ENCODE measurements at regions not wholly inside any gene's neighbourhood (a gene's known extent, or its start where the extent isn't known, plus 50 kb on each side); places are given as distances from the start of the nearest gene placed in this dataset.

- no peak for DNase-seq (ENCODE audit: low read depth)
Measured at GRCh38 chr6:15993716-15994228, 135.1 kb upstream of the MYLIP start.

- no peak for DNase-seq (ENCODE audit: low read depth)
Measured at GRCh38 chr6:15990179-15990578, 138.7 kb upstream of the MYLIP start.

GRCh38 chr6:15989397-15989796, 139.5 kb upstream of the MYLIP start:
- DNase-seq (ENCODE audit: low read depth), result no peak

- DNase-seq (ENCODE audit: low read depth), result no peak
Measured at GRCh38 chr6:15987569-15987968, 141.3 kb upstream of the MYLIP start.

- no peak for DNase-seq (ENCODE audit: low read depth)
Measured at GRCh38 chr6:15986027-15986629, 142.8 kb upstream of the MYLIP start.

- no peak for DNase-seq (ENCODE audit: low read depth)
Measured at GRCh38 chr6:15985379-15985959, 143.4 kb upstream of the MYLIP start.

- no peak for DNase-seq (ENCODE audit: low read depth)
Measured at GRCh38 chr6:15981956-15982355, 146.9 kb upstream of the MYLIP start.

GRCh38 chr6:15980801-15981200, 148.1 kb upstream of the MYLIP start:
- DNase-seq (ENCODE audit: low read depth), result no peak

GRCh38 chr6:15978426-15978825, 150.5 kb upstream of the MYLIP start:
- no peak for DNase-seq (ENCODE audit: low read depth)

GRCh38 chr6:15977050-15977449, 151.8 kb upstream of the MYLIP start:
- DNase-seq (ENCODE audit: low read depth), result no peak

- no peak for DNase-seq (ENCODE audit: low read depth)
Measured at GRCh38 chr6:15974817-15975216, 154.1 kb upstream of the MYLIP start.

GRCh38 chr6:15970517-15970916, 158.4 kb upstream of the MYLIP start:
- DNase-seq (ENCODE audit: low read depth), result no peak

- no peak for DNase-seq (ENCODE audit: low read depth)
Measured at GRCh38 chr6:15969236-15969778, 159.6 kb upstream of the MYLIP start.

- no peak for DNase-seq (ENCODE audit: low read depth)
Measured at GRCh38 chr6:15968519-15968918, 160.4 kb upstream of the MYLIP start.

- no peak for DNase-seq (ENCODE audit: low read depth)
Measured at GRCh38 chr6:15966000-15966520, 162.8 kb upstream of the MYLIP start.

GRCh38 chr6:15962449-15962764, 166.5 kb upstream of the MYLIP start:
- DNase-seq (ENCODE audit: low read depth), result no peak

- no peak for DNase-seq (ENCODE audit: low read depth)
Measured at GRCh38 chr6:15961635-15962448, 167.0 kb upstream of the MYLIP start.

- DNase-seq (ENCODE audit: low read depth), result no peak
Measured at GRCh38 chr6:15960740-15961634, 167.9 kb upstream of the MYLIP start.

GRCh38 chr6:15957655-15958169, 171.2 kb upstream of the MYLIP start:
- DNase-seq (ENCODE audit: low read depth), result no peak

GRCh38 chr6:15956205-15957106, 172.4 kb upstream of the MYLIP start:
- no peak for DNase-seq (ENCODE audit: low read depth)

Measured in activated gamma-delta T cell treated with anti-CD3 and anti-CD28 coated beads, Interleukin-2, amount 50 U/mL, for 16 hours (primary cell).